HG02938 (cell line): ENCODE measurements at regions not wholly inside any gene's neighbourhood (a gene's known extent, or its start where the extent isn't known, plus 50 kb on each side); places are given as distances from the start of the nearest gene placed in this dataset.

ENCODE experiments used
- ATAC-seq: cut with Tn5 transposase; IDR thresholded peaks from one replicate; pipeline ENCODE4 v1.9.1; 2021; ENCODE audit warnings: mild to moderate bottlenecking, moderate library complexity; ENCODE audit not compliant: unreplicated experiment

DNA sequence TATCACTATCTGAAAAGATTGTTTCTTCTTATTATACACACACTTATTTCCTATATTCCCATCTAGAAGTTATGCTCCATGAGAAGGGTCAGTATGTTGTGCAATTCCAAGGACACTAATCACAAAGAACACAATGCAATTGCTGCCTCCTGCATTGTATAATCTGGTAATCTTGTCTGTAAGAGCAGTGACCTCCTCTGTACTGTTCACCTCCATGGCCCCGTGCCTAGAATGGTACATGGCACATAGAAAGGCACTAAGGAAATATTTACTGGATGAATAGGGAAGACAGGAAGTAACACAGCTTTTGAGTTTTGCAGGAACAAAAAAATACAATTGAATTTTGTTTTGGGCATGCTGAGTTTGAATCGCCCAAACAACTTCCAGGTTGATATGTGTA, 214.6 kb upstream of the SALL1 start:
- no peak for ATAC-seq

GRCh38 chr16:51359141-51359955, 208.3 kb upstream of the SALL1 start:
- ATAC-seq, result no peak

DNA sequence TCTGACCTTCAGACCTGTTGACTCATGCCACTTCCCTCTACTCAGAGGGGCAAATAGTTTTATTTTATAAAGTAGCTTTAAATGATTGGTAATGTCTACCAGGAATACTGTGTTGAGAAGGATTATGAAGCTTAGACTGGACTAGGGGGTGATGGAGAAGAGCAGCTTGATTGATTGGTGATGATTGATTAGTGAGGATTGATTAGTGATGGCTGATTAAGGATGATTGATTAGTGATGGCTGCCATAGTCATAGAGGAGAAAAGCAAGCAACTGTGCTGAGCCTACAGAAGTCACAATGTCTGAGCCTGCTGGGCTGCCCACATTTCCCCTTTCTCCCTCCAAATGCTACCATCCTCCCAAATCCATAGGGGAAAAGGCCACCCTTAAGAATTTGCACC, 206.8 kb upstream of the SALL1 start:
- ATAC-seq, result no peak

DNA sequence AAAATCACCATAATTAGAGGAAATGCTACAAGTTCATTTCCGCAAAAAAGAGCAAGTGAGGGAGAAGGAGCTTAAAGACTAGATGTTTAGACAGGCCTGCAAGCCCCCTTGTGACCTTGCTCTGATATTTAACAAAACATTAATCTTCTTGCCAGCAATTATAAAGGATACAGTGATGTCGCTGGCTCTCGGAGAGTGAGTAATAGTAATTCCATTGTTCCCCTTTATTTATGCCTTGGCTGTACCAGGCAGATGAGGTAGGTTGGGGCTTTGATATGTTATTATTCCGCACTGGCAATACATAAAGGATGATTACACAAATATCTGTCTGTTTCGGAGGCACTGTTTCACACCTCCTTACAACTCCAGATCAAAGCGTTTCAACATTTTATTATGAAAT, 204.8 kb upstream of the SALL1 start:
- ATAC-seq, result no peak

DNA sequence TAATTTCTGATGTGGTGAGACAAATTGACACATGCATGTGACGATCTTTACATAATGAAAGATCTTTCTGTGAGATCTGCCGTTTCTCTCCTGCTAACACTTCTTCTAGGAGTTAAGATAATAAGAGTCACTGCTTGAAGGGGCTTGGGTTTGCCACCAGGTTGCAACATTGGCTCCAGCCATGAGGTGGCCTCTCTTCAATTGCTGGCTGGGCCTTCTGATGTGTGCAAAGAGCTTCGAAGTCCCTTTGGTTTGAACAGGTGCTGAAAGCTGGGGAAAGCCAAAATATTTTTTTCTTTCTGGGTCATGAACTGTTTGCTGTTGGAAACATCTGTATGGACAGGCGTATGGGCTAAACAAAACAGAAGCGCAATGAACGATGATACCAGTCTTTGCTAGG, 204.1 kb upstream of the SALL1 start:
- no peak for ATAC-seq

DNA sequence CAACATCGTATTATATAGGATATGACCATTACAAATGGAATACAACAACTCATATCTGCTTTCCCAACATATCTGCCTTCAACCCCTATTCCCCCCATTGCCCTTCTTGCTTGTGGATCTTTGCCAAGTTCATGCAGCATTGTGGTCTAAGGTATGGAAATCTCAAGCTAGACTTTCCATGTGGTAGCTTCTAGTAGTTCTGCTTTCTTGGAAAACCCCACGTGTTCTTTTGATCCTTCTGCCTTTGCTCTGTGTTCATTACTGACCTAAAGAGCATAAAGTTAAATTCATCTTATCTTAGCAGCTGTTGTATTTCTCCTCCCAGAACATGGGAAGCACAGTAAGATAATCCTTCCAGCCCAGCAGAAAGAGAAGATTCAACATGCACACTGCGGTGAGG, 202.0 kb upstream of the SALL1 start:
- no peak for ATAC-seq

- ATAC-seq, result no peak
Observed at GRCh38 chr16:51349626-51350025, 198.6 kb upstream of the SALL1 start.

- ATAC-seq, result no peak
Observed at GRCh38 chr16:51343411-51343810, 192.3 kb upstream of the SALL1 start.

DNA sequence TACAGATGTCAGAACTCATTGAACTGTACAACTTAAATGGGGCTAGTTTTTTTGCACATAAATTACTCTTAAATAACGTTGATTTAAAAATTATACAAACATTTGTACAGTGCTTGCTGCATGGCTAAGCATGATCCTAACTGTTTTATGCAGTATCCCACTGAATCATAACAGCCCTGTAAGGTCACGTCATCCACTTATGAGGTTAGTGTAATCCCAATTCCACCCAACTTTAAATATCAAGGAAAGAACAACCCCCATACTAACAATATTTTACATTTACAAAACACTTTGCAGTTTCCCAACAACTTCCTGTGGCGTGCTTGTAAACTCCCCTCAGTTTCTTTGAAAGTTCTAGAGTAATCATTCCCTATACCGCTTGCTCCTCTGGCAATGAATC, 190.1 kb upstream of the SALL1 start:
- ATAC-seq, result no peak

DNA sequence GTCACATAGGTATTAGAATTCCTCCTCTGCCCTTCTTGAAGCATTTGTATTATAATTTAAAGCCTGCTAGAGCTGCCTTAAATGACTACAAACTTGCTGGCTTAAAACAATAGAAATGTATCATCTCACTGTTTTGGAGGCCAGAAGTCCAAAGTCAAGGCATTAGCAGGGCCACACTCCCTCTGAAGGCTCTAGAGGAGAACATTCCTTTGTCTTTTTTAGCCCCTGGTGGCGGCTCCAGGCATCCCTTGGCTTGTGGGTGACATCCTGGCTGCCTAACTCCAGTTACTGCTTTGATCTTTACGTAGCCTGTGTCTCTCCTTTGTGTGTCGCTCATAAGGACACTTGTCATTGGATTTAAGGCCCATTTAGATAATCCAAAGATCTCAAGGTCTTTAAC, 186.6 kb upstream of the SALL1 start:
- no peak for ATAC-seq

DNA sequence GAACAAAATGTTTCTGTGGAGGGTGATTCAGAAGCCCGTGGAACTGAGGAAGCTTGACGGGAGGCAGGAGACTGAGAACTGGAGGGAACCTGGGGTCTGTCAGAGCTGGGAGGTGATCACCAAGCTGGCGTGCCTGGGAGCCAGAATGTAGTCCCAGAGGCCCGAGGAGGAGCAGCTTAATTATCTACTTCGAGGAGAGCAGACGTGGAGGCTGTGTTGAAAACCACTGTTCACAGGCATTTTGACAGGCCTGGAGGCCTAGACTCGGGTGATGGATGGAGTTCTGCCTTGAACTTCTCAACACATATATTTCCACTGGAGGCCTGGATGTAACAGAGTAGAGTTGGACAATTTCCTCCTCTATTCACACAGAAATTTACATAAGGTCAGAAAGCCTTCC, 177.7 kb upstream of the SALL1 start:
- no peak for ATAC-seq

GRCh38 chr16:51327001-51327400, 175.9 kb upstream of the SALL1 start:
- no peak for ATAC-seq

- ATAC-seq, result no peak
Observed at GRCh38 chr16:51326131-51326856, 175.2 kb upstream of the SALL1 start.

GRCh38 chr16:51321251-51321650, 170.2 kb upstream of the SALL1 start:
- no peak for ATAC-seq

- ATAC-seq, result no peak
Observed at GRCh38 chr16:51317575-51317974, 166.5 kb upstream of the SALL1 start.

GRCh38 chr16:51313198-51313597, 162.1 kb upstream of the SALL1 start:
- no peak for ATAC-seq

- no peak for ATAC-seq
Observed at GRCh38 chr16:51312363-51313150, 161.5 kb upstream of the SALL1 start.

- ATAC-seq, result no peak
Observed at GRCh38 chr16:51310159-51310558, 159.1 kb upstream of the SALL1 start.

GRCh38 chr16:51306886-51307595, 156.0 kb upstream of the SALL1 start:
- no peak for ATAC-seq

GRCh38 chr16:51306116-51306515, 155.0 kb upstream of the SALL1 start:
- no peak for ATAC-seq

DNA sequence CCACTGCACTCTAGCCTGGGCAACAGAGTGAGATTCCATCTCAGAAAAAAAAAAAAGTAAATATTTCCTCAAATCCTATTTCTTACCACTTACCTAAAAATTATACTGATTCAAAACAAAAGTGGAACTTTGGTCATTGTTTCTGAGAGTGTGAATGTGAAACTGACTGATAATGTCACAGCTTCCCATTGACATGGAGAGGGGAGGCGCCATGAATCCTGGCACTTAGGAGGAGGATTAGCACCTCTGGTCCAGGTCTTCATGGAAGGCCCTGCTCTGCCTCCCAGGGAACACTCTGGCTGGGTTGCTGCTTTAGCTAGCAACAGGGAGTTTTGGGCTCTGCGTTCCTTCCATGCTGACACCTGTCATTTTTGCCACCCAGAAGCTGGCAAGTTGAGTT, 154.3 kb upstream of the SALL1 start:
- no peak for ATAC-seq
